GM23248 (cell line): ENCODE measurements at regions not wholly inside any gene's neighbourhood (a gene's known extent, or its start where the extent isn't known, plus 50 kb on each side); places are given as distances from the start of the nearest gene placed in this dataset.
"Not testable (repeated sequence)": the region's sequence is repeated elsewhere in the genome, so short reads cannot be mapped to it uniquely, and the experiment has no call there.

Source experiments
- DNase-seq: peaks from one replicate; pipeline ENCODE4 v3.0.0-alpha.2; 2015
- H2AFZ ChIP-seq: fragments of 200-600 bp; sonication (generic); 2 replicates; pipeline ENCODE4 v1.6.1; 2016; ENCODE audit warnings: antibody characterized with exemption
- H3F3A ChIP-seq: fragments of 200-600 bp; sonication (generic); 2 replicates; pipeline ENCODE4 v1.6.1; 2016; ENCODE audit warnings: mild to moderate bottlenecking, antibody characterized with exemption, mixed run types; ENCODE audit not compliant: insufficient read depth
- H3K27ac ChIP-seq: fragments of 200-600 bp; sonication (generic); 2 replicates; pipeline ENCODE4 v1.5.1; 2016; ENCODE audit warnings: mild to moderate bottlenecking
- H3K27me3 ChIP-seq: fragments of 200-600 bp; sonication (generic); replicated peaks from 2 replicates; pipeline ENCODE4 v1.6.1; 2016; ENCODE audit warnings: mild to moderate bottlenecking; ENCODE audit not compliant: insufficient read depth
- H3K36me3 ChIP-seq: fragments of 200-600 bp; sonication (generic); 2 replicates; pipeline ENCODE4 v1.6.1; 2016; ENCODE audit warnings: low read depth, mild to moderate bottlenecking
- H3K4me1 ChIP-seq: fragments of 200-600 bp; sonication (generic); 2 replicates; pipeline ENCODE4 v1.6.1; 2016; ENCODE audit warnings: mild to moderate bottlenecking; ENCODE audit not compliant: insufficient read depth
- H3K4me2 ChIP-seq: fragments of 200-600 bp; sonication (generic); one replicate; pipeline ENCODE4 v1.6.1; 2016; ENCODE audit warnings: mild to moderate bottlenecking; ENCODE audit not compliant: unreplicated experiment
- H3K4me3 ChIP-seq: fragments of 200-600 bp; sonication (generic); 2 replicates; pipeline ENCODE4 v1.5.1; 2016; ENCODE audit warnings: mild to moderate bottlenecking
- H3K79me2 ChIP-seq: fragments of 200-600 bp; sonication (generic); 2 replicates; pipeline ENCODE4 v1.6.1; 2016; ENCODE audit warnings: mild to moderate bottlenecking; ENCODE audit not compliant: insufficient read depth
- H3K9ac ChIP-seq: fragments of 200-600 bp; sonication (generic); 2 replicates; pipeline ENCODE4 v1.6.1; 2016; ENCODE audit warnings: mild to moderate bottlenecking
- H3K9me2 ChIP-seq: fragments of 200-600 bp; sonication (generic); 2 replicates; pipeline ENCODE4 v1.6.1; 2016; ENCODE audit warnings: mixed run types, mild to moderate bottlenecking, moderate library complexity; ENCODE audit not compliant: insufficient read depth
- H3K9me3 ChIP-seq: fragments of 200-600 bp; sonication (generic); one replicate; pipeline ENCODE4 v1.6.1; 2017; ENCODE audit warnings: low read depth
- H4K20me1 ChIP-seq: fragments of 200-600 bp; sonication (generic); 2 replicates; pipeline ENCODE4 v1.6.0; 2016; ENCODE audit not compliant: insufficient read depth
- WGBS, 2 experiments: methylation state at CpG; one replicate each; pipeline ENCODE4 v1.1.6; 2015 to 2017; ENCODE audit warnings: low lambda C conversion rate in 2 of 2, low coverage in 1 of 2; ENCODE audit errors: missing lambda C conversion rate in 2 of 2; 5-methylcytosine and 5-hydroxymethylcytosine counted together
- in situ Hi-C: fragments of 300-500 bp; cut with MboI; formaldehyde crosslinking; loops from 2 replicates; pipeline ENCODE4 v1.15.0; 2020

DNA sequence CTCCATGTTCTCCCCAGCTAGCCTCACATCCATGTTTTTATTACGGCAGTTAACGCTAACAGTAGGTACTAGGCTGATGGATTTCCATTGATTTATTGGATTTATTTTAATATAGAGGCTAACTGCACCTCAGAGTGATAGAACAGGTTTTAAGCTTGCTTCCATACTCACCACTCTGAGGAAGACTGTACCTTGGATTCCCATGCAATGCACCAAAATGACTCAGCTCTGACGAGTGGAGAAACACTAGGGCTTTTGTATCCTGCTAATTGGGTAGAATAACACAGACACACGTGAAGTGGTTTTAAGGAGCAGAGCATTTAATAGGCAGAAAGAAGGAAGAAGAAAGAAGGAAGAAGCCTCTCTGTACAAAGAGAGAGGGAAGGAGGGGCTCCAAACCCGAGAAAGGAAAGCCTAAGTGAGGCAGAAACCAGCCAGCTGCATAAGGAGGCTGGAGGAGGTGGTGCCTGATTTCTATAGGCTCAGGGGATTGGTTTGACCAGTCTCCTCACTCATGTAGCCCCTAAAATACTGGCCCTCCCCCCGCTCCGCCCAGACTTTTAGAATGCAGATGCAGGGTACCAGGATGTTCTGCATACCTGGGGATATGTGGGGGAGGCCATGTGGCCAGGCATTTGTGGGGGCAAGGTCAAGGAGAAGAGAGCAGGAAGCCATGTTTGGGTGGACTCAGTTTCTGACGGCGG is 83.5 kb downstream of the HSFY2 start:
- H3K9me3 ChIP-seq, H4K20me1 ChIP-seq, H3K9me2 ChIP-seq, in situ Hi-C loops, H3K4me1 ChIP-seq, H3K79me2 ChIP-seq, H3K4me2 ChIP-seq, H3F3A ChIP-seq, H3K4me3 ChIP-seq, DNase-seq, H3K9ac ChIP-seq, H3K27ac ChIP-seq, H3K36me3 ChIP-seq, H2AFZ ChIP-seq, H3K27me3 ChIP-seq: not testable (repeated sequence)
- no CpG with 5 or more reads among the region's 9 CpGs for WGBS, 2 experiments

DNA sequence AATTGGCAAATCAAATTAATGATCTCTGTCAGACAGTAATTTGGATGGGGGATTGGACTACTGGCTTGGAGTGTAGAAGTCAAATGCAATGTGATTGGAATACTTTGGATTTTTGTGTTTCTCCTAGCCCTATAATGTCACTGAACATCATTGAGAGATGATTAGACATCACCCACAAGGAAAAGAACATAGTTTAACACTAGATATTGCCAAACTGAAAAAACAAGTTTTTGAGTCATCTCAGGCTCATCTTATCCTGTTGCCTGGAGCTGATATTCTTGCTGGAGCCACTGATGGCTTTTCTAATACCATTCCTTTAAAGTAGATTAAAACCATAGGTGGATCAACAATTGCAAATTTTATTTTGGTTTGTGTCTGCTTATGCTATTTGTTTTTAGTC is 76.7 kb downstream of the HSFY2 start:
- H3K9me3 ChIP-seq, H3K4me3 ChIP-seq, H2AFZ ChIP-seq, H3K27ac ChIP-seq, in situ Hi-C loops, H3K36me3 ChIP-seq, H3K9me2 ChIP-seq, H4K20me1 ChIP-seq, H3K4me2 ChIP-seq, H3K27me3 ChIP-seq, H3K79me2 ChIP-seq, DNase-seq, H3F3A ChIP-seq, H3K4me1 ChIP-seq, H3K9ac ChIP-seq: not testable (repeated sequence)

DNA sequence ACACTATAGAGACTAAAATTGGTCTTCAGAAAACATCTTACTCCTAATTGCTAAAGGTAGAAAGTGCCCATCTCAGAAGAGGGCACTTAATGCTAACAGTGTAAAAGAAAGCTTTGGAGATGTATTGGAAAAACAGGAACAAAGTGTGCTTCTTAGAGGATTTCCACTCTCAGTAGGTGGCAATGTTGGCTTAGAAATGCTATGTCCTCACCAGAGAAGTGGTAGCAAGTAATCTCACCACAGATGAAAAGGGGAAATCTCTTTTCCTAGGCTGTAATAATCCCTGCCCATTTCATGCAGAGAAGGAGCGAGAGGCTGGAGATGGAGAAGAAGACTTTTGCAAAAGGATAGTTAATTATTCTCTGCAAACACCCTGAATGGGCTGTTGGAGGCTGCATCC is 69.3 kb downstream of the HSFY2 start:
- H3K79me2 ChIP-seq, H3K27ac ChIP-seq, H3F3A ChIP-seq, H3K36me3 ChIP-seq, H3K9me3 ChIP-seq, H3K4me1 ChIP-seq, DNase-seq, H3K4me3 ChIP-seq, H3K4me2 ChIP-seq, H3K9me2 ChIP-seq, H4K20me1 ChIP-seq, H3K9ac ChIP-seq, in situ Hi-C loops, H2AFZ ChIP-seq, H3K27me3 ChIP-seq: not testable (repeated sequence)
- no CpG with 5 or more reads among the region's 1 CpG for WGBS, 2 experiments

DNA sequence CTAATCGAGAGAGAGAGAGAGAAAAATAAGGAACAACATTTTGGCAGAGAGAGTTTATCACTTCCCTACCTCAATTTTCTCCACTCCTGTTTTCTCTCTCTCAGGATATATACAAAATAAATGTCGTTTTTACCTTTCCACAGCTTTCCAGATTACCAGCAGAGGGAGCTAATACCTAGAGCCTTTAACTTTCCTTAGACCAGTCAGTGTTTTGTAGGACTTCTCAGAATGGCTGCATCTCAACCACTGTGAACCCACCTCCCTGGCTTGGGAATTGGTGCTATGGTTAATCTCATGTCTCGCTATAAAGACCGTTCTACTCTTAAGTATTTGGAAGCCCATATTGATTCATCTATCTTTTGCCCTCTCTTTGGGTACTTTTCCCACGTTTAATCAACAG is 61.8 kb downstream of the HSFY2 start:
- H3F3A ChIP-seq, H3K9me2 ChIP-seq, H3K36me3 ChIP-seq, H3K4me2 ChIP-seq, H3K4me1 ChIP-seq, H3K27me3 ChIP-seq, H2AFZ ChIP-seq, H3K9me3 ChIP-seq, in situ Hi-C loops, DNase-seq, H3K27ac ChIP-seq, H3K9ac ChIP-seq, H4K20me1 ChIP-seq, H3K4me3 ChIP-seq, H3K79me2 ChIP-seq: not testable (repeated sequence)
- no CpG with 5 or more reads among the region's 5 CpGs for WGBS, 2 experiments

DNA sequence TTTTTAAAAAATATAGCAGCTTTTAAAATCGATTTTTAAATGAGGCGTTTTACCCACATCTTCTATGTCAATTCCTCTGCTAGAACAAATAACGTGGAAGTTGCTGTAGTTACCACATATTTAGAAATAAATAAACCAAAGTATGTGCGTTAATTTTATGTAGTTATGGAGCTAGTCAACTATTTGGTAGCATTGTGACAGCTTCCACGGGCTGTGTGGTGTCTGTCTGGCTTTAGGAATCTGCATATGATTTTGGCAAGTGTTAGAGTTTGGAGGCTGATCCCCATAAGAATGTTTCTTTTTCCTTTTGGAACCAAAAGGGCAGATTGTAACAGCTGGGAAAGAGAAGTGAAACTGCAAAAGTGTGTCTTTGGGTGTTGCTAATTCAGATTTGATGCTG is 59.8 kb downstream of the HSFY2 start:
- H3K36me3 ChIP-seq, H3K27me3 ChIP-seq, H3K9me2 ChIP-seq, H3K4me3 ChIP-seq, H3K79me2 ChIP-seq, H3K9me3 ChIP-seq, DNase-seq, H3F3A ChIP-seq, H4K20me1 ChIP-seq, H2AFZ ChIP-seq, H3K4me2 ChIP-seq, in situ Hi-C loops, H3K4me1 ChIP-seq, H3K9ac ChIP-seq, H3K27ac ChIP-seq: not testable (repeated sequence)
- no CpG with 5 or more reads among the region's 5 CpGs for WGBS, 2 experiments

DNA sequence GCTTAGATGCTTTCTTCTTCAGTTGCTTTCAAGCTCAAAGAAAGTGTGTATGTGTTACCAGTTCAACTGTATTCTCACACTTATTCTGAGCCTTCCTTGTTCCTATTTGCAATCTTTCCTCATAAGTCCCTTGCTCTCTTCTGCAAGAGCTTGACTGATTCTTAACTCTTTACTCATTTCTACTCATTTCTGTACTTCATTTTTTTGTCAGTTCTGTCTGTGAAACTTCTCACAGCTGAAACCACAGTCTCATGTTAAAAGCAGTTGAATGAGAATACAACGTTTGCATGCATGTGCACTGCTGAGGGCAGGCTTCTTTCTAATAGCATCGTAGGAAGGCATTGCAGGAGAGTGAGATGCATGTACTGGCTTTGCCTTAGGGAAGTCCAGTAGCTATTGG is 54.8 kb downstream of the HSFY2 start:
- H3K27ac ChIP-seq, H3K9ac ChIP-seq, DNase-seq, H3K79me2 ChIP-seq, H3K9me3 ChIP-seq, H3K9me2 ChIP-seq, H3K4me3 ChIP-seq, H4K20me1 ChIP-seq, H3K27me3 ChIP-seq, in situ Hi-C loops, H3K4me2 ChIP-seq, H3K36me3 ChIP-seq, H3K4me1 ChIP-seq, H3F3A ChIP-seq, H2AFZ ChIP-seq: not testable (repeated sequence)
- WGBS, 2 experiments = no CpG with 5 or more reads among the region's 2 CpGs

DNA sequence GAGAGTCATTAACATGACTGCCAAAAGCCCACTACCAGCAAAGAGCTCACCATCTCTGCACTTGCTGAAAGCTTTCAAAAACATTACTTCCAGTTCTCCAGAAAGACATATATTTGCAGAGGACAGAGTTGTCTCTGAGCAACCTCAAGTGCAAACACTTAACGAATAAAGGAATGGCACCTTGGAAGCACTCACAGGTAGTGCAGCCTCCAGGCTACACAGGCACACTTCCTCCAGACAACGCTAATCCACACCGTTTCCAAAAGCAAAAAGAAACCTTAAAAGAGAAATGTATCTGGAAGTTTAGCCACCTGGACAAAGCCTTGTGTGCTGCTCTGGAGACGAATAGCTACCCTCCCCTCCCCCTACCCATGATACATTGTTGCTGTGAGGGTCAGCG is 53.1 kb downstream of the HSFY2 start:
- H3K4me1 ChIP-seq, H4K20me1 ChIP-seq, H3K4me3 ChIP-seq, H3K4me2 ChIP-seq, H3K9ac ChIP-seq, H3K9me2 ChIP-seq, H3K27me3 ChIP-seq, in situ Hi-C loops, H3F3A ChIP-seq, H3K36me3 ChIP-seq, H2AFZ ChIP-seq, H3K27ac ChIP-seq, DNase-seq, H3K79me2 ChIP-seq, H3K9me3 ChIP-seq: not testable (repeated sequence)
- WGBS, 2 experiments = no CpG with 5 or more reads among the region's 5 CpGs
